K562 (cell line): ENCODE measurements at regions not wholly inside any gene's neighbourhood (a gene's known extent, or its start where the extent isn't known, plus 50 kb on each side); places are given as distances from the start of the nearest gene placed in this dataset.

Experiments used
- CBX5 ChIP-seq: IDR thresholded peaks from 2 replicates; pipeline ENCODE4 v1.6.1; 2014; ENCODE audit warnings: low read depth, borderline replicate concordance
- EZH2 ChIP-seq: IDR thresholded peaks from 2 replicates; pipeline ENCODE4 v1.6.1; 2012; ENCODE audit warnings: low read depth, mild to moderate bottlenecking, inconsistent platforms, low read length, borderline replicate concordance
- GABPA ChIP-seq: fragments of 200-800 bp; sonication (Bioruptor generic); conservative IDR thresholded peaks from 2 replicates; pipeline ENCODE4 v1.6.1; 2016; ENCODE audit warnings: low read depth, missing genetic modification characterization, missing compliant biosample characterization
- TRIM28 ChIP-seq: fragments of 450-650 bp; IDR thresholded peaks from 2 replicates; pipeline ENCODE4 v1.6.1; 2017
- TF ChIP-seq, protein P1 (sequence below): sonication (generic); formaldehyde crosslinking; IDR thresholded peaks from 2 replicates; pipeline ENCODE4 v1.8.1; 2023; ENCODE audit warnings: mild to moderate bottlenecking, missing genetic modification reagents
- TF ChIP-seq, protein P2 (sequence below), 3 experiments: IDR thresholded peaks in 2 of 3; conservative IDR thresholded peaks in 1 of 3; 2 replicates each; pipeline ENCODE4 v1.5.1; 2011 to 2012; ENCODE audit warnings: low read length in 3 of 3, mild to moderate bottlenecking in 3 of 3, control low read depth in 2 of 3, improper control_type of control experiment in 1 of 3, inconsistent platforms in 1 of 3, low read depth in 1 of 3, mixed read lengths in 1 of 3, moderate library complexity in 1 of 3; ENCODE audit not compliant: insufficient read depth in 2 of 3
- TF ChIP-seq, protein P3 (sequence below): fragments of 250-450 bp; sonication (Bioruptor Pico); IDR thresholded peaks from 2 replicates; pipeline ENCODE4 v1.4.0; 2020; ENCODE audit warnings: mild to moderate bottlenecking, moderate library complexity, borderline replicate concordance

DNA sequence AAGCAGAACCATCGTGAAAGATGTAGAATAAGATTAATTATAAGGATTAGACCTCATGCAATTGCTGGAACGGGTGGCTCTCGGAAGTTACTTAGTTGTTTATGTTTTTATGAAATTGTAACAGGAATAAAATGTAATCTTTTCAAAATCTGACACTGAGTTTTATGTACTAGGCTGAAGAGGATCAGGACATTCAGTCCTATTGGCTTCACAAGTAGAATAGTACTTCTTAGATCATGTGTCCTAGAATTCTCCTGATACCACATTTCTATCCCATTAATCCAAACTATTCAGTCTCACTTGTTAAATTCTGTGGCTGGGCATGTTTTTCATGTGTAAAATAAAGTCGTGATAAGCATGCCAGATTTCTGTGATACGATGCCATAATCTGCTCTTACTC is 423.5 kb upstream of the OR4E1 start:
- no peak for TF ChIP-seq TRIM28
- TF ChIP-seq EZH2: no peak
- TF ChIP-seq, protein P1, sequence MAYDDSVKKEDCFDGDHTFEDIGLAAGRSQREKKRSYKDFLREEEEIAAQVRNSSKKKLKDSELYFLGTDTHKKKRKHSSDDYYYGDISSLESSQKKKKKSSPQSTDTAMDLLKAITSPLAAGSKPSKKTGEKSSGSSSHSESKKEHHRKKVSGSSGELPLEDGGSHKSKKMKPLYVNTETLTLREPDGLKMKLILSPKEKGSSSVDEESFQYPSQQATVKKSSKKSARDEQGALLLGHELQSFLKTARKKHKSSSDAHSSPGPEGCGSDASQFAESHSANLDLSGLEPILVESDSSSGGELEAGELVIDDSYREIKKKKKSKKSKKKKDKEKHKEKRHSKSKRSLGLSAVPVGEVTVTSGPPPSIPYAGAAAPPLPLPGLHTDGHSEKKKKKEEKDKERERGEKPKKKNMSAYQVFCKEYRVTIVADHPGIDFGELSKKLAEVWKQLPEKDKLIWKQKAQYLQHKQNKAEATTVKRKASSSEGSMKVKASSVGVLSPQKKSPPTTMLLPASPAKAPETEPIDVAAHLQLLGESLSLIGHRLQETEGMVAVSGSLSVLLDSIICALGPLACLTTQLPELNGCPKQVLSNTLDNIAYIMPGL (CRISPR knock-in tag): no peak
- TF ChIP-seq CBX5: no peak
- TF ChIP-seq, protein P2, sequence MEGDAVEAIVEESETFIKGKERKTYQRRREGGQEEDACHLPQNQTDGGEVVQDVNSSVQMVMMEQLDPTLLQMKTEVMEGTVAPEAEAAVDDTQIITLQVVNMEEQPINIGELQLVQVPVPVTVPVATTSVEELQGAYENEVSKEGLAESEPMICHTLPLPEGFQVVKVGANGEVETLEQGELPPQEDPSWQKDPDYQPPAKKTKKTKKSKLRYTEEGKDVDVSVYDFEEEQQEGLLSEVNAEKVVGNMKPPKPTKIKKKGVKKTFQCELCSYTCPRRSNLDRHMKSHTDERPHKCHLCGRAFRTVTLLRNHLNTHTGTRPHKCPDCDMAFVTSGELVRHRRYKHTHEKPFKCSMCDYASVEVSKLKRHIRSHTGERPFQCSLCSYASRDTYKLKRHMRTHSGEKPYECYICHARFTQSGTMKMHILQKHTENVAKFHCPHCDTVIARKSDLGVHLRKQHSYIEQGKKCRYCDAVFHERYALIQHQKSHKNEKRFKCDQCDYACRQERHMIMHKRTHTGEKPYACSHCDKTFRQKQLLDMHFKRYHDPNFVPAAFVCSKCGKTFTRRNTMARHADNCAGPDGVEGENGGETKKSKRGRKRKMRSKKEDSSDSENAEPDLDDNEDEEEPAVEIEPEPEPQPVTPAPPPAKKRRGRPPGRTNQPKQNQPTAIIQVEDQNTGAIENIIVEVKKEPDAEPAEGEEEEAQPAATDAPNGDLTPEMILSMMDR (IDR thresholded peaks at IDR 0.05 in 2 of 3, conservative IDR thresholded peaks at IDR 0.05 in 1 of 3; ENCODE audit: insufficient read depth in 2 of 3, low read depth in 1 of 3, low read length in 3 of 3): no peak
- no peak for TF ChIP-seq GABPA
- TF ChIP-seq, protein P3, sequence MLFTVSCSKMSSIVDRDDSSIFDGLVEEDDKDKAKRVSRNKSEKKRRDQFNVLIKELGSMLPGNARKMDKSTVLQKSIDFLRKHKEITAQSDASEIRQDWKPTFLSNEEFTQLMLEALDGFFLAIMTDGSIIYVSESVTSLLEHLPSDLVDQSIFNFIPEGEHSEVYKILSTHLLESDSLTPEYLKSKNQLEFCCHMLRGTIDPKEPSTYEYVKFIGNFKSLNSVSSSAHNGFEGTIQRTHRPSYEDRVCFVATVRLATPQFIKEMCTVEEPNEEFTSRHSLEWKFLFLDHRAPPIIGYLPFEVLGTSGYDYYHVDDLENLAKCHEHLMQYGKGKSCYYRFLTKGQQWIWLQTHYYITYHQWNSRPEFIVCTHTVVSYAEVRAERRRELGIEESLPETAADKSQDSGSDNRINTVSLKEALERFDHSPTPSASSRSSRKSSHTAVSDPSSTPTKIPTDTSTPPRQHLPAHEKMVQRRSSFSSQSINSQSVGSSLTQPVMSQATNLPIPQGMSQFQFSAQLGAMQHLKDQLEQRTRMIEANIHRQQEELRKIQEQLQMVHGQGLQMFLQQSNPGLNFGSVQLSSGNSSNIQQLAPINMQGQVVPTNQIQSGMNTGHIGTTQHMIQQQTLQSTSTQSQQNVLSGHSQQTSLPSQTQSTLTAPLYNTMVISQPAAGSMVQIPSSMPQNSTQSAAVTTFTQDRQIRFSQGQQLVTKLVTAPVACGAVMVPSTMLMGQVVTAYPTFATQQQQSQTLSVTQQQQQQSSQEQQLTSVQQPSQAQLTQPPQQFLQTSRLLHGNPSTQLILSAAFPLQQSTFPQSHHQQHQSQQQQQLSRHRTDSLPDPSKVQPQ (CRISPR knock-in tag): no peak
